Head of caudate nucleus (tissue), 42 donors: ENCODE measurements at regions not wholly inside any gene's neighbourhood (a gene's known extent, or its start where the extent isn't known, plus 50 kb on each side); places are given as distances from the start of the nearest gene placed in this dataset.

Source experiments
- DNase-seq, 42 donors: peaks; one replicate each; pipeline versions ENCODE4 v3.0.0 to v3.0.0-alpha.2; 2020 to 2021; ENCODE audit warnings: mixed read lengths in 7 of 42
- intact Hi-C: fragments of 100-400 bp; cut with DNase I; formaldehyde crosslinking; loops from one replicate; pipeline ENCODE4 v1.15.0; 2022

DNA sequence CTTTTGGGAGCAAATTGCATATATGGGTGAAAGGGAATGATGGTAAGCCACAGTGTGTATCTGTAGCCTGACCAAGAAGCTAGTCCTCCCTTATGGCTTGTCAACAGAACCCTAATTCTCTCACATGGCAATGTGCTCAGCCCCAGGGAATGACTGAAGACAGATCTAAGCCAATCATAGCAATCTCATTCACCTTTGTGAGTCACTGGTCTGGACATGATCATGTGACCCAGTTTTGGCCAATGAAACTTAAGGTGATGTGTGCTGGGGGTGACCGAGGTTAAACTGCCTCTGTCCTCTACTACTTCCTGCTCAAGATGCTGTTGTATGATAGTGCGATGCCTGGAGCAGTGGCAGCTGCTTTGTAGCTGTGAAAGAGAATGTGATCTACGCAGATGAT lies 491.2 kb upstream of the HS6ST1 start:
- intact Hi-C loops, result no loop called here
- peak in 1 of 42 donors; percentile 0 for DNase-seq

DNA sequence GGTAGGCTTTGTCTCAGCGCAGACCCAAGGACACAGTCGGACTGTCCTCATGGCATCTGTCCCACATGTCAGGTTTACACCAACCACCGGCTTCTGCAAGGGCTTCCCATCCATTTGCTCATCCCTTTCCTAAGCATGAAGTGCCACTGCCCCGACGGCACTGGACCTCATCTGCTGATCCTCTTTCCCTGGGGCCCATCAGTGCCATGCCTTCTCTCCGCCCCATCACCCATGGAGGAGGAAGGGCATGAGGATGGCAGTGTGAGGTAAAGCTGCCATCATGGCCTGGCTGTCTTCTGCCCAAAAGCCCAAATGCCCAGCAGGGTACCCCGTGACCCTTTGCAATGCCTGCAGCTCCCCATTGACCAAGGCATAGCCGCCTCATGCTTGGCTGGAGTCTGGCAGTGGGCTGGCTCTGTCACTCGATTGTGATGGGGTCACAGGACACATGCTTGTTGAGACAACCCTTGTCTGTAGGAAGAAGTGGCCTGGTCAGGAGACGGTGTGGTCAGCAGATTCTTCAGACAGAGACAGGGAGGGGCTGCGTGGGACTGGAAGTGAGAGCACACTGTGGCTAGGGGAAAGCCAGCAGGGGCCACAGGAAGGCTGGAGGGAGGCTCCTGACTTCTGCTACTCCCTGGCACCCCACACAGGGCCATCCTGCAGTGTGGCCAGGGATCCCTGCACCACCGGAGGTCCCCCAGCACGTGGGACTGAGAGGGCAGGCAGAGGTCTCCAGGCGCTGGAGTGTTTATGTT lies 493.7 kb upstream of the HS6ST1 start:
- intact Hi-C loops, result no loop called here
- peak in 26 of 42 donors; percentile 18 to 62 (median 42) for DNase-seq

DNA sequence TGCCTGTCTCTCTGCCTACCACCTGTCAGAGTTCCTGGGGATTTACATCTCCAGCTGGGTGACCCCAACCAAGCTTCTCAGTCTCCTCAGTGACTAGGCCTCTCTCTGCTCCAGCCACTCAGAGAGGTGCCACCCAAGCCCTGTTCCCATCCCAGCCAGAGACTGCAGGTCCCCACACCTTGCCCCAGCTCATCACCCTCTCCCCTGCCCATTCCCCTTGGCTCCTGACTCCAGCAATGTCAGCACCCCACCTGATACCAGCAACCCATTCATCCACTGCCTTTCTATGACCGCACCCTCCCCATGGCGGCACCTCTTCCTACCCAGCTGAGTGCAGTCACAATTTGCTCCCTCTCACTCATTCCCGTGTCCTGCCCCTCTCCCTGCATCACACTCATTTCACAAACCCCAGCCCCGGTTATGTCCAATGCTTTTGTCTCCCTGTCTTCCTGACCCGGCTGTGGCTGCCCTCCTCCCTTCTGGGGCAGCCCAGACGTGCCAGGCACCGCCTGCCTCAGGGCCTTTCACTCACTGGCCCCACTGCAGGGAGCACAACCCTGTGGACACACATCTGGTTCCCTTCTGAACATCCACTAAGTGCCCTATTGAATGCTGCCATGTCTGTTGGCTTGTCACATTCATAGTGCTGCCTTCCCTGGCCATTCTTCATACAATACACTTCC lies 494.8 kb upstream of the HS6ST1 start:
- intact Hi-C loops, result no loop called here
- DNase-seq, result peak in 1 of 42 donors; percentile 19

DNA sequence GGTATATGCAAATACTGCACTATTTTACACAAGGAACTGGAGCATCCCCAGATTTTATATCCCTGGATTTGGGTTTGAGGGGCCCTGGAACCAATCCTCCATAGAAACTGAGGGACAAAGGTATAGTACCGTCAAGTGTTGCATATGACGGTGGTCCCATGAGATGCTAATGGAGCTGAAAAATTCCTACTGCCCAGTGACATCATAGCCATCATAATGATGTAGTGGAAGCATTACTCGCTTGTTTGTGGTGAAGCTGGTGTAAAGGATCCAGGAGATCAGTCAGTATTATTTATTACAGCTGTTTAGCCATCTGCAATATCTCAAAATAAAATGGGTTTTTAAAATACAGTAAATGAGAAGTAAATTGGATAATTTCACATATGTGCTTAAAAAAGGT lies 496.6 kb upstream of the HS6ST1 start:
- no peak for DNase-seq
- intact Hi-C loops, result no loop called here

DNA sequence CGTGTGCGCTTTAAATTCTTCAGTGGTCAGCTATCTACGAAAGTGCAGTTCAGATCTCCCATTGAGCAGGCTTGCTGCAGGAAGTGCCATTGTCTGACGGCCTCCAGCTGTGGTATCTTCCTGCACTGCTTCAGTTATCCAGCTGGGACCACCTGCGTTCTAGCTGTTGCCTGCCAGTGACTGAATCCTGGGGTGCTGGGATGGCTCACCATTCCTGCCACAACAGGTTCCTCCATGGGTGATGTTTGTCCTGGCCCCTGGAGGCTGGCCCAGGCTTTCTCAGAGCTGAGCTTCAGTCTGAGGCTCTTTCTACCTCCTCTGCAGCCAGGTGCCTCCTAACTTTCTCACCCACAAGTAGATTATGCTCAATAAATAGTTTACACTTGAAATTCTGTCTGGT lies 498.5 kb upstream of the HS6ST1 start:
- intact Hi-C loops, result no loop called here
- DNase-seq, result peak in 1 of 42 donors; percentile 7

DNA sequence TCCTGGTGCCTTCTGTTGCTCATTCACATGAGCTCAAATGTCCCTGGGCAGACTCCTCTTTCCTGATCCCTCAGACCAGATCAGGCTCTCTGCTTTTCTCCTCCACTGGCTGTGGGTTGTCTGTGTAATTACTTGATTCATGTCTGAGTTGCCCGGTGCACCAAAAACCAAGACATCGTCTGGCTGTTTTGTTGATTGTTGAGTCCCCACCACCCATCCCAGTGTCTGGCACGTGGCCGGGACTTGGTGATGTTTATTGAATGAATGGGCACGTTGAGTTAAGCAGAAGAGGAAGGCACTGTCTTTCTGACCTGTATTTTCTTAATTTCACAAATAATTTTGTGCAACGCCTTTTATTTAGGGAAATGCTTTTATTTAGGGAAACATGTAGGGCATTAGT lies 499.1 kb upstream of the HS6ST1 start:
- peak in 1 of 42 donors; percentile 12 for DNase-seq
- intact Hi-C loops, result no loop called here

DNA sequence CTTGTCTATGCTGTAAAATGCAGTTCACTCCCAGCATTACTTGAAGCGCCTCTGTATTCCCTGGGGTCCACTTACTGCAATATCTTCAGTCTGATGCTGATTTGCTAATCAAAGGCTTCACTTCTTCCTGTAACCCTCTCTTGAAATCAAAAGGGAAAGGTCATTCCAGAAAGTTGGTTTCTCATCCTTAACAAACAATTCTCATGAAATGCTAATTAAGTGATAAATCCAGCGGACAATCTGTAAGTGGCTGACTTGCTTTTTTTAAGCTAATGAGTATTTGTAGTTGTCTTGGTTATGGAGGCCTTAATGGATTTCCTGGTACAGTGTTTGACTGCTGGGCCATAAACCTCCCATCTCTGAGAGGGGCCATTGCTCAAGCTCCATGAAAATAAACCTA lies 499.6 kb upstream of the HS6ST1 start:
- intact Hi-C loops, result no loop called here
- DNase-seq, result no peak

DNA sequence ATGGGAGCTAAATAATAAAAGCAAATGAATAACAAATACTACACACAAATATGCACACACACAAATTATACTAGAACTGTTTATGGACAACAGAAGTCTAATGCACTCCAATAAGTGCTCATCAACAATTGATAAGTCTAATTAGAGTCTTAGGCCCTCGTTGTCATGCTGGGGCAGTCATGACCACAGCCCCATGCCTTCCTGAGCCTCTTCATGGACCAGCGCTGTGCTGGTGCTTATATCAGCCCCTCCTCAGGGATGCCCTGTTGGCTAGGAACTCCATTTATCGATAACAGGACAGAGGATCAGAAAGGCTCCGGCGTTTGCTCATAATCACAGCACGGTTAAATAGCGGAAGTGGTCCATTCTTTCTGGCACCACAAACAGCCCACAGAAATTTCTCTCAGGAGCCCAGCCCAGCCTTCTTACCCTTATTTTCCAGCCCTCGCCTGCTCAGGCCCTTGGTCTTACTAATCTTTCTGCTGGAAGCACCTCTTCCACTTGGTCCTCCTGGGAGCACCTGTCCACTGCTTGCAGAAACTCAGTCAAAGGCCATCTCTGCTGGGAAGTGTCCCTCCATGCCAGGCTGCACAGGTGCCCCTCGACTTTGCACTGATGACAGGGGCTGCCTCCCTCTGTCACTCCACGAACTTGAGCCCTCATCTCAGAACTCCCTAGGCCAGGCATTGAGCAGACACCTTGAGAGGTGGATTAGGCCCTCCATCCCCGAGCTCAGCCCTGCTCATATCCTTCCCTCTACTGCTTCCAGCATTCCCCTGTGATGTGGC lies 500.2 kb upstream of the HS6ST1 start:
- DNase-seq, result peak in 1 of 42 donors; percentile 14
- intact Hi-C loops, result no loop called here

DNA sequence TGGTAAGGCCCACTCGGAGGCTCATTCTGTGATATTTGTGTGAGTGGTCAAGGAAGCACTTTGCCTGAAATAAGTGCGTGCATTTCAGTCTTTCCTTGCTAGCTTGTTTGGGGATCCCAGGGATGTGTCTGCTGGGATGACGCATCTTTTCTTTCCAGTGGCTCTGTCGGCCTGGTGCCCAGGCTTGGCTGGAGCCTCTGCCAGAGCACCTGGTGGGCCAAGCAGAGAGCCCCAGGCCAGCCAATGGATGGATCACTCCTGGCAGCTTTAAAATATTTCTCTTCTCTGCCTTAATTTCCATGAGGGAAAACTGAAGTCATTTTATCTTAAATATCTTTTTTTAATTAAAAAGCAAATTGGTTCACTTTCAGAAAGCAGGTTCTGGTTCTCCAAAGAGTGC lies 501.8 kb upstream of the HS6ST1 start:
- DNase-seq, result peak in 1 of 42 donors; percentile 25
- intact Hi-C loops, result no loop called here

DNA sequence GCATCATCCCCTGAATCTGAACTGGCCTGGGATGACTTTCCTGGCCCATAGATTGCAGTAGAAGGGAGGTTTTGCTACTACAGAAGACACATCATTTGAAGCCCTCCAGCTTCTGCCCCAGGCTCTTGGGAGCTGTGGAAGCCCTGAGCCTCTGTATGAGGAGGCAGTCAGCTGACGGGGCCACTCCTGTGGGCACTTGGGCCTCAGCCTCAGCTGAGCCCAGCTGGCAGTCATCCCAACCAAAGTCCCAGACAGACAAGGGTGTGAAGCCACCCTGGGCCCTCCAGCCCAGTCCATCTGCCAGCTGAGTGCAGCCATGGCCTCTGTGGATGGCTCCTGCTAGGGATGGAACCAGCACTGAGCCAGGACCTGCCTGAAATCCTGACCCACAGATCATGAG lies 502.3 kb upstream of the HS6ST1 start:
- intact Hi-C loops, result no loop called here
- DNase-seq, result no peak

DNA sequence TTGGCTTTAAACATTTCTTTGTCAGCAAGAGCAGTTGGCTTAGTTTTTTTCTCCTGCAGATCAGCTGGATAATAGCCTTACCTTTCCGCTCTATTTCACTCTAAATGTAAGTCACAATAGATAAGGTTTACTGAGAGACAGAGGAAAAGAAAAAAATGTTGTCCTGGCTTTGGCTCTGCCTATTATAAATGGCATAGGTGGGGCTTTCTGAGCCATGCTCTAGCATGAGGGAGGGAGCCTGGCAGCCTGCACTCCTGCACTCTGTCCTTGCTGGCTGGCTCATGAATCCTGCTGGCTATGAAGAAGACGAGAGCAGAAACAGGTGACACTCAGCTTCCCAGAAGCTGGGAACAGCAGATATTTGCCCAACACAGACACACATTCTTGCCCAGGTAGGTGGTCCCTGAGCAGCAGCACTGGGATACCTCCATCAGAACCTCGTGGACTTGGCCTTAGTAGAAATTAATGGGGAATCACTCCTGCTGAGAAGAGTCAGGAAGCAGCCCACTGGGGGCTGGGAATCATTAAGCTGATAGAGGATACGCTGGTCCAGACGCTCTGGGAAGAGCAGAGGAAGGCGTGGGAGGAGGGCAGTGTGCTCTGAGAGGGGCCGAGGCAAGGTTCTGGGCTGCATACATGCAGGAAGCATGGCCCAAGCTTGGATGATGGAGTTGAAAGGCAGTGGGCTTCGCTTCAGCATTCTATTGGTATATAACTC lies 514.4 kb upstream of the HS6ST1 start:
- intact Hi-C loops, result no loop called here
- DNase-seq, result no peak

DNA sequence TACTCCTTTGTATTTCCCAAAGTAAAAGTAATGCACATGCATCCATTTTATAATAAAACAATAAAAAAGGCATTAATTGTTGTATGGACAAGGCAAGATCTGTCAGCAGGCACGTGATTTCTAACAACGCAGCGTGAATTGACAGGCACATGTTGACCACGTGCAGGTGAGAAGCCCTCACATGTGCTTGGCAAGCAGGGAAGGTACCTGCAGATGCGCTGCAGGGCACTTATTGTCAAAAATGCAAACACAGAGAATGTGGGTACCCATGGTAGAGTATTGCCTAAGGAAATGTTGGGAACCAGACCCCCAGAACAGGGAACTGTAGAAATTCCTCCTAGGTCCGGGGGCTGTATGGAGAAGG lies 515.0 kb upstream of the HS6ST1 start:
- intact Hi-C loops, result no loop called here
- DNase-seq, result no peak

DNA sequence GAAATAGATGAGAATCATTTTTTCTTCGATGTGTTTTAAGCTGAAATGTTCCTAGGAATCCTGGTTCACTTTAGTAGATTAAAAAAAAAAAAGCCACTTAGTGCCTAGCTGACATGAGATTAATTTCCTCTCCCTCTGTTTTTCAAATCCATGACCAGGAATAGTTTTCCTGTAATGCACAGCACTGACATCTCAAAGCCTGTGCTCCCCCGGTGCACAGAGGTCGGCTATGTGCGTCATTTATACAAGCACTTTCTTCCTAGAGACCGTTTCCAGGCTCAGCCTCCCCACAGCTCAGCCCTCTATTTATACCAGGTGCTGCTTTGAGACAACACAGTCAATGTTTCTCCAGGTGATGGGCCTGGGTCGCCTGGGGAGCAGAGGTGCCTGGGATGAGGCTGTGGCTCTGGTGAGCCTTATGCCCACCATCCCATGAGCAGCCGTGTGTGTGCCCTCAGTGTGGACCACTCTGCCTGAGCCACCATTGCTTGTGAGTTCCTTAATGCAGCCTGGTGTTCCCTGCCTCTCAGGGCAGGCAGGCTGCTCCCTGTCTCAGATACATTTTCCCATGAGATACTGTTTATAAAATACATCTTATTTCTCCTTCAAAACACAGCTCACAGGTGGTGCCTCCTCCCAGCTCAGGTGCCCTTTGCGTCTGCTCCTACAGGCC lies 515.7 kb upstream of the HS6ST1 start:
- intact Hi-C loops, result no loop called here

DNA sequence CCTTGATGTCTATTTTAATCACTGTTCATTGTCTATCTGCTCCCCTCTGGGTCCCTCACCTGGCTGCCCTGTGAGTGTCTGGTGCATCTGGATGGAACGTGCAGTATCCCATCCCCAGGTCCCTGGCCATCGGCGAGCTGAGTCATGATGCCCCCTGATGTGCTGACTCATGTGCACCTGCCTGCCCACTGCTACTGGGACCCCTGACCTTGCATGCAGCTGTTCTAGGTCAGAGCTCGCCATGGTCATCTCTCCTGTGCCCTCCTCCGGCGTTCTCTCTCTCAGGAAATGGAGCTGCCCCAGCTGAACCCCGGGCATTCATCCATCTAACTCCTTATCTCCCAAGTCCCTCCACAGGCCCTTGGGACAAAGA lies 516.2 kb upstream of the HS6ST1 start:
- intact Hi-C loops, result no loop called here
- DNase-seq, result no peak

More for the DNA sequence above, 515.7 kb upstream of the HS6ST1 start:
- DNase-seq, result no peak

DNA sequence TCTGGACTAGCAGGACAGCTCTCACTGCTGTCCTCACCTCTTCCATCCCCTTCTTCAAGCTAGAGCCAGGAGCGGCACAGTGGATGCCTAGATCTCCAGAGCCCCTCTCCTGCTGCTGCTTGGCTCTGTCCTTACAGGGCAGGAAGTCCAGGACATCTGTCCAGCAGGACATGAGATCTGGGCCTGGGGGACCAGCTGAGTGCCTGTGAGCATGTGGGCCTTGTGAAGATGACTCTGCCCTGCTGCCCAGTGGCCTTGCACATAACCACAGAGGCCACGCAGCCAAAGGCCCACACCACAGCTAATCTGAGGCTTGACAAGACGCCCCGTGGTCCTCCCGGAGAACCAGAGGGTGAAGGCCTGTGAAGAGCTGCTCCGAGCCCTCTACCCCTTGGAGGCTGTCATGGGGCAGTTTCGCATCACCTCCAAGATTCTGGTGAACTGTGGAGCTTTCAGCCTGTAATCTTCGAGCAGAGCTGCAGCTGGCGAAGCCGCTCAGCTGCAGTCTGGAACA lies 516.7 kb upstream of the HS6ST1 start:
- intact Hi-C loops, result no loop called here
- DNase-seq, result no peak

DNA sequence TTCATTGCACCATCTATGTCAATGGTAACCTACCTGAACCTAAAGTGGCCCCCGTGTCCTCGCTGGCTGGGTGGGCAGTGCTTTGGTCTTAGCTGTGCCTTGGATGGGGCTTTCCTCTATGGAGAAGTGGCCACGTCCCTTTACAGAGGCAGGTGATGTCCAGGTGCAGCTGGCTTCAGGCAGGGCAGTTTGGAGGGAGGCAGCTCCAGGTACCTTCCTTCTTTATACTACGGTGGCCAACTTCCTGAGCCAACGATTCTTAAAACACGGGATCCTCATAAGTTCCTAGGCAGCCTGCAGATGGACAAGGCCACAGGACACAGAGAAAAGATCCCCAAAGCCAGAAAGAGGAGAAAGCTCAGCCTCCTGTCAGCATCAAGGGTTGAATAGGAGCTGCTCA lies 517.3 kb upstream of the HS6ST1 start:
- no peak for DNase-seq
- intact Hi-C loops, result no loop called here

DNA sequence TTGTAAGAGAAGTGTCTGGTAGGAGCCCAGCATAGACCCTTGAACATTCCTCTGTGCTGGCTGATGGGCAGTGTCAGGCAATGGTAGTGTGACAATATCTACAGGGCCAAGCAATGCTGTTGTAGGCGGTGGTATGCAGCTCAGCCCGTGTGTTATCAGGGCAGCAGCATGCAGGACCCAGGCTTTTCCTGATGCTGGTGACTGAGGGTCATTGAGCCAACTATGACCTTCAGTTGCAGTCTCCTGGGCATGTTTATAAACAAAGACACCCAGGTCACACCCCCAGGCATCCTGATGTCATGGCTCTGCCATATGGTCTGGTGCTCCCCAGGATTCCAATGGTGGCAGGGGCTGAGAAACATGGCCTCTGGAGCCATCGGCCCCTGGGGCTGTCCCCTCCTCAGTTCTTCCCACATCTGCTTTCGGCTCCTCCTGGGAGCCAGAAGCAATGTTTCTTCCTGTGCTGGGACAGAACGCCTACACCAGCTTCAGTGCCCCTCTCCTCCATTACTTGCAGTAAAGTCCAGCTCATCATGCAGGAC lies 518.0 kb upstream of the HS6ST1 start:
- DNase-seq, result no peak
- intact Hi-C loops, result no loop called here

DNA sequence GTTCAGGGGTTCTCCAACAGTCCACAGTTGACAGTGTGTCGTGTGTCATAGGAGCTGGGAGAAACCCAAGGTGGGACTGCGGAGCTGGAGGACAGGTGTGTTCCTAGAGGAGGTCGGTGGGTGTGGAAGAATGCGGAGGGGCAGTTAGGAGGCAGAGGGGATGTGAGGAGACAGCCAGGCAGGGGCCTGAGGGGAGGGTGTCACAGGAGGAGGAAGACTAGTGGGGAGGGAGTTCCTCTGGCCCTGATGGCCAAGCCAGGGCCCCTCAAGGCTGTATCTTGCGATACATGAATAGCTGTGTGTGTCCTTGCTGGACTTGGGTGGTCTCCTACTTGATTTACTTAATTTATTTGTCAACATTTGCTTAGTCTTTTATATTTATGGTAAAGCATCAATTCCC lies 519.6 kb upstream of the HS6ST1 start:
- intact Hi-C loops, result no loop called here
- no peak for DNase-seq

DNA sequence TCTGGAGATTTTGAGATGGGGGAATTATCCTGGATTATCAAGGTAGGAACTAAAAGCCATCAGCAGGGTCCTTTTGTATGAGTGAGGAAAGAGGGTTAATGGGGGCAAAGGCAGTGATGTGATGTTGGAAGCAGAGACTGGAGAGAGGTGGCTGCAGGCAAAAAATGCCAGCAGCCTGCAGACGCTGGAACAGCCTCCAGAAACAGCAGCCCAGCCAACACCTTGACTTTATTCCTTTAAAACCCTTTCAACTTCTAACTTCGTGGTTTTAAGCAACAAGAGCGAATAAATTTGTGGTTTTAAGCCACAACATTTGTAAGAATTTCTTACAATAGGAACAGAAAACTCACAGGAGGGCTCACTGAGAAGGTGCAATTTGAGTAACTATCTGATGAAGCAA lies 523.1 kb upstream of the HS6ST1 start:
- intact Hi-C loops, result no loop called here
- DNase-seq, result no peak
